CD4-positive, alpha-beta T cell treated with Interleukin-4 for 4 hours (primary cell): ENCODE measurements at regions not wholly inside any gene's neighbourhood (a gene's known extent, or its start where the extent isn't known, plus 50 kb on each side); places are given as distances from the start of the nearest gene placed in this dataset.

Experiments used
- DNase-seq: peaks from one replicate; pipeline ENCODE4 v3.0.0-alpha.2; 2020

DNA sequence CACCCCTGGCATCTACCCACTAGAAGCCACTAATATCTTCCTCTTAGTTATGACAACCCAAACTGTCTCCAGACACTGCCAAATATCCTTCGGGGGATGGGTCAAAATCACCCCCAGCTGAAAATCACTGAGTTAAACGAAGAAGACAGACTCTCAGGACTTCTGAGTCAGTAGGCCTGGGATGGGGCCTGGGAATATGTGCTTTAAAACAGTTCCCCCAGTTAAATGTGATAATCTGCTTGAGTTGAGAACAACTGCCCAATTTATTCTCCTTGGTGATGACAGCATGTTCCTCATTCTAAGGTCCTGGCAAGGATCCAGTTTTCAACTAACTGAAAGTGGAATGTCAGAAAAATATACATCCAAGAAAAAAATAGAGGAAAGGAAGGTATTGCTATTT, 52.4 kb downstream of the CBLL2 start:
- no peak for DNase-seq

DNA sequence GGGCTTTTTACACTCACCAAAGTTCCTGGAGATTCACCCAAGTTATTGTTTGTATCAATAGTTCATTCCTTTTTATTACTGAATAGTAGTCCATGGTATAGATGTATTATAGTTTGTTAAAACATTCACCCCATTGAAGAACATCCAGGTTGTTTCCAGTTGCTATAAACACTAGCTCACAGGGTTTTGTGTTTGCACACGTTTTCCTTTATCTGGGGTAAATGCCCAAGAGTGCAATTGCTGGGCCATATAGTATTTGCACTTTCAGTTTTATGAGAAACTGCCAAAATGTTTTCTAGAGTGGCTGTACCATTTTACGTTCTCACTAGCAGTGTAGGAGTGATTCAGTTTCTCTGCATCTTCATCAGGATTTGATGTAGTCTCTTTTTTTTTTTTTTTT, 57.1 kb downstream of the CBLL2 start:
- DNase-seq = no peak

- no peak for DNase-seq
Observed at GRCh38 chrX:22338740-22339139, 66.0 kb downstream of the CBLL2 start.

GRCh38 chrX:22339459-22339858, 66.7 kb downstream of the CBLL2 start:
- DNase-seq = no peak

- no peak for DNase-seq
Observed at GRCh38 chrX:22340022-22340616, 67.4 kb downstream of the CBLL2 start.

DNA sequence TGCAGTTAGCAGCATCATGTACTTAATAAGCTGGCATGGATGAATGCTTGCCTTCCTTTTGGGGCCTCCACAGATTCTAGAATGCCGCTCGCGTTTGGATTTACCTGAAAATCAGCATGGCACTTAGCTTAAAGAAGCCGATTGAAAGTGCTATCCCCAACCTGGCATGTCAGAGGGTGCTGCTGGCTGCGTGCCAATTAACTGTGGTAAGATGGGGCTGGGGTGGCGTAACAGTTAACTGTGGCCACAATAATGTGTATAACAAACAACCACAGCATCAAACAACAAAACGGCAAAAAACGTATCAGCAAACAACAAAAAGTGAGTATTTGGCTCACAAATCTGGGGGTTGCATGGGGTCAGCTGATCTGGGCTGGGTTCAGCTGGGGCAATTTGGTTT, 70.5 kb downstream of the CBLL2 start:
- DNase-seq = no peak

DNA sequence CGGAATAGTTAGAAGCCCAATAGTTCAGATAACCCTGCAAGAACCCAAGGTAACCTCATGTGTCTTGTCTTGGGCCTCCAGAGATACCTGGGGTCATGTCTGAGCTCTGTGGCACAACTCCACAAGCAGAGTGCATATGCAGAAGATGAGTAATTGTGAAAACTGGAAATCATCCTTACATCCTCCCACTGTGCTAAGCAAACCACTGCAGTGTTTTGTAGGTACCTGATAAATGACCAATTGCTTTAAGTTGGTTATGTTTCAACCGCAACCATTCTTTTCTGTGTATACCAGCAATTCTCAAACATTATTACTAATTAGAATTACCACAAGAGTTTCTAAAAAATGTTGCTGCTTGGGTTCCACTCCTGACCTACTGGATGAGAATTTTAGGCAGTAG, 73.2 kb downstream of the CBLL2 start:
- no peak for DNase-seq

- DNase-seq = no peak
Observed at GRCh38 chrX:22347491-22347890, 74.8 kb downstream of the CBLL2 start.

DNA sequence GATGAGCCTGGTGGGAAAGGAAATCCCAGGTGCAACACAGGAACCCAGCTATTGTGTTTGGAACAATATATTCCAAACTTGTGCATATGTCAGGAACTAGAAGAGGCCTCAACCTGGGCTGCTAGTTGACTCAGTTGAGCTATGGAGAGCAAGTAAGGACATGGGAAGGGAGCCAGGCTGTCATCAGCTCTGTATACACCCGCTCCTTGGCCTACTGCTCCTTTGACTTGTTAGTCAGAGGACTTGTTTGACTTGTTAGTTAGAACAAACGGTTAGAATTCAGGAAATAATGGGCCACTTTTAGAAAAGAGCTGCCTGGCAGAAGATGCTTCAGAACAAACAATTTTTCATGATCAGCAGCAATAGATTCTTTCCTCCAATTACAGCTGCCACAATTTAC, 76.4 kb downstream of the CBLL2 start:
- DNase-seq = no peak

- DNase-seq = no peak
Observed at GRCh38 chrX:22351076-22351475, 78.4 kb downstream of the CBLL2 start.

- no peak for DNase-seq
Observed at GRCh38 chrX:22351966-22352365, 79.3 kb downstream of the CBLL2 start.

- DNase-seq = no peak
Observed at GRCh38 chrX:22357621-22358020, 84.9 kb downstream of the CBLL2 start.

- DNase-seq = no peak
Observed at GRCh38 chrX:22360129-22360528, 87.4 kb downstream of the CBLL2 start.

- DNase-seq = no peak
Observed at GRCh38 chrX:22365460-22365859, 92.7 kb downstream of the CBLL2 start.

- no peak for DNase-seq
Observed at GRCh38 chrX:22366166-22366702, 93.5 kb downstream of the CBLL2 start.

DNA sequence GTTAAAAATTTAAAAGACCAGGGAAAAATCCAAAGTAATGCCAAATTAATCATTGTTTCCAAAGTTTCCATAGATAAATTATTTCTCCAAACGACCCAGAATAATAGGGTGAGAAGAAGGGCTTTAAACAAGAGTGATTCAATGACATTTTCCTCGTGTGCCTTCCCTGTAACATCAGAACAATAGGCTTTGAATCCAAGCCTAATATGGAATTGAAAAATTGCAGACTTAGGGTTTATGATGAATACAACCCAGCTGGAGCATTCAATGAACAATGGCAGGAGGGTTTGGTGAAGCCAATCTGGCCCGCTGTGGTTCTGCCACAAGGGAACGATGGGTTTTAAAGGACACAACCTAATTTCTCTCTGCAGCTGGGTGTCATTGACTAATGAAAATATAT, 94.2 kb downstream of the CBLL2 start:
- DNase-seq = no peak

DNA sequence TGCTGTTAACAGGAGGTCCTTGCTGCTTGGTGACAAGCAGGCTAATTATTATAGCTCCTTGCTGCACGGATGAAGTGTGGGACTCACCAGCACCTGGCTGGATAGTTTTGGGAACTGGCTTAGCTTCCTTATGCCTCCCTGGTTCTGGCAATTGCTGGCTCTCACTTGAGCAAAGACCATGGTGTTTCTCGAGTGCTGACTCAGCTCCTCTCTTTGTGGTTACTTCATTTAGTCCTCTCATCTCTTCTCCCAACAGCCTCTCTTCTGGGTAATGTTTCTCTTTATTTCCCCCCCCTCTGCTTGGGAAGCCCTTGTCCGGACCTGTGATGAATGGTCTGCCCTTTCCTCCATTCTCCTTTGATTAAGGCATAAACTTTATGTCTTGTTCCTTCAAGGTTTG, 100.4 kb downstream of the CBLL2 start:
- no peak for DNase-seq

GRCh38 chrX:22373766-22374165, 101.1 kb downstream of the CBLL2 start:
- no peak for DNase-seq

DNA sequence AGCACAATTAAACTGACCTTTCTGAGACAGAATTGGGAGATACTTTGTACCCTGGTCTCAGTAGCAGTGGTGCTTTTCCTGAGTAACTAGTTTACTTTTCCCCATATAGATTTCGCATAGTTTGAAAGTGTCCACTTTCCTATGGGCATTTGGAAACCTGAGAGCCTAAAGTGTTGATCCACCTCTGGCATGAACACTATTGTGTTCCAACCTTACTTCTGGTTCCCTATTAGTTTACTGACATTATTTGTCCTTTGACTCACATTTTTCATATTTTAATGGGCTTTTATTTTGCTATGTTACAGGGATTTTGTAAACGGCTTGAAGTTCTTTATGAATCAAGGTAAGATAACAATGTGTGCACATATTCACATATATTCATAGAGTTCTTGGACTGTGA, 103.7 kb downstream of the CBLL2 start:
- DNase-seq = no peak

DNA sequence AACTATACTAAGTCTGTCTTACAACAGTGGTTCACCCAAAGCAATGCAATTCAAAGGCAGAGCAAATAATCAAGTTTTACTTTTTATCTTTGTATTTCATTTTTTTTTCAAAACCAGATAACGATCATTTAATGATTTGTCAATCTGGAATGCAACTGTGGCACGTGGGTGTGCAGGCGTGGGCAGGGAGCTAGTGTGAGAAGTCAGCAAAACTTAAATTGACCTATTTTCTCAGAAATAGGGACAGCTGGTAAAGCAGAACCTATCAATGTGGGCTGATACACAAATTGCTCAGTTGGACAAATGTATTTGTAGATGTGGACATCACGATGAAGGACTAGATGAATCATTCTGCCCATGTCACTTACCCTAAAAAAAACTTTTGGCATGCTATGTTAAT, 105.6 kb downstream of the CBLL2 start:
- DNase-seq = no peak

DNA sequence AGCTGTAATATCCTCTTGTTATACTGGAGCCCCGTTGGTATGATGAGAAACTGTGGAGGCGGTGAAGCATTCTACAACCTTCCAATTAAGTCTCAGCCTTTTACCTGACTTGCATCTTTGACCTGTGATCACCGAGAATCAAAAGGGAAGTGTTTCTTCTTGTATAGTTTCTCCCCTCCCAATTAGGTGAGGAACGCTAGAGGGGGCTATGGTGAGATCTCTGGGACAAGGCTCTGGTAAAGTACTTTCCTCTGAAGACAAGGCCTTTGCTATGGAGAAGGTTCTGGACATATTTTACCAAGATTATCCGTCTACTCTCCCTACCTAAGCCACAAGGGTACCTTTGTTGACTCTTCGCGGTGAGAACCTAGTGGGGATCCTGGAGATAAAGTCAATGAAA, 111.3 kb downstream of the CBLL2 start:
- DNase-seq = no peak

DNA sequence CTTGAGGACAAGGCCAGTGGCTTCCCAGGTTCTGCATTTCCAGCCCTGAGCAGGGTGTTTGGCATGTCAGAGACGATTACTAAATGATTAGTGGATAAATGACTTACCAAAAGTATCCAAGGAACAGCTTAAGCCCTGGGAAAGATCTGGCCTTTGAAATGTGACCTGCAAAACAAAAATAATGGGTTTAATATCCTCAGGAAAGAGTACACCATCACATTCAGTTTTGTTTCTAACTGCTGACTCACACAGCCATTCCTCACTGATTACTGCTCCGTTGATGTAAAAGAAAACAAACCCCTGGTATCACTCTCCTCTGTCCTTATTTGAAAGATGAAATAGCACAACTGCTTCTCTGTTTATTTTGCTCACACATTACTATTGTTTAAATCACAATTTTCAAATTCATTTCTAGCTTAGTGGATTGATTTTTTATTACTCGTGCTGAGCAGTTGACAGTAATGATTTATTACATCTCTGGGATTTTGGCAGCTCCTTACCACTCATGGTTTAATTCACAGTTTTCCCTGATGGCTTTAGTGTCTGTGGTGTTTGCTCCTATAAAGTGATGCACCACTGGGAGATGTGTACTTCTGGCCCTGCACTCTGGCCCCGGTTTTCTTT, 117.0 kb downstream of the CBLL2 start:
- DNase-seq = no peak

GRCh38 chrX:22392133-22392948, 119.6 kb downstream of the CBLL2 start:
- no peak for DNase-seq

DNA sequence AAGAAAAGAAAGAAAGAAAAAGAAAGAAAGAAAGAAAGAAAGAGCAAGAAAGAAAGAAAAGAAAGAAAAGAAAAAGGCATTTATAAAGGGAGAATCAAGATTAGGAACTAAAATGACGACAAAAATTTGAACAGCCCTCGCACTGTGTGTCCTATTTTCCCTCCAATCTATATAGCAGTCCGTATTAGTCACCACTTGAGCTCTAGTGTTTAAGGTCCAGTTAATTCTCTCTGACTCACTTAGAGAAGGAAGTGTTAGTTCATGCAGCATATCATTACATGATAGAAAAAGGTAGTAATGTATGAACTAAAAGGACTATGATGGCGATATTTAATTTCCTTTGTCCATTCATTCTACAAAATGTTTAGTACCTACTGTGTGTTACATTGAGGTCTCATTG, 122.7 kb downstream of the CBLL2 start:
- DNase-seq = no peak
